ENCODE measurements at regions not wholly inside any gene's neighbourhood (a gene's known extent, or its start where the extent isn't known, plus 50 kb on each side); places are given as distances from the start of the nearest gene placed in this dataset.

DNA sequence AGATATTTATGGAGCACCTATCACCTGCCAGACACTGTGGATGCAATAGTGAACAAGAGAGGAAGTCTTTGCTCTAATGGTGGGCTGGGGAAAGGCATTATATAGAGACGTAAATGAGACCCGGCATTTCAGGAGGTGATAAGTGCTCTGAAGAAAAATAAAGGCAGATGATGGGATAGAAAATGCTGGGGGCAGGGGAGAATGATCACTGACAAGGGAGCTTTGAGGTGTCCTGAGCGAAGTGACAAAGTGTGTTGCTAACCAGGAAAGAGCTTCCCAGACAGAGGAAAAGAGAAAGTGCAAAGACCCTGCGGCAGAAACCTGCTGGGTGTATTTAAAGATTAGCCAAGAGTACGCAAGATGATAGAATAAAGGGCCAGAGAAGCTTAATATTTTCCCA, 1096.1 kb downstream of the BCL11B start:
- TF ChIP-seq ZBTB8A (tag by site-specific recombination; IDR thresholded peaks at IDR 0.05) (no peak), ZNF768 (tag by site-specific recombination; IDR thresholded peaks at IDR 0.05) (no peak), ZNF184 (tag by site-specific recombination; IDR thresholded peaks at IDR 0.05) (no peak), ZNF76 (tag by site-specific recombination; IDR thresholded peaks at IDR 0.05; ENCODE audit: borderline replicate concordance, low read depth) (no peak), SCRT1 (tag by site-specific recombination; IDR thresholded peaks at IDR 0.05; ENCODE audit: borderline replicate concordance) (no peak), ZNF274 (IDR thresholded peaks at IDR 0.05; ENCODE audit: low read length) (no peak), ZNF274 (tag by site-specific recombination; IDR thresholded peaks at IDR 0.05; ENCODE audit: borderline replicate concordance) (no peak), ZSCAN30 (tag by site-specific recombination; IDR thresholded peaks at IDR 0.05) (no peak), REPIN1 (tag by site-specific recombination; IDR thresholded peaks at IDR 0.05; ENCODE audit: low read depth) (no peak)
- TF ChIP-seq, protein P1, sequence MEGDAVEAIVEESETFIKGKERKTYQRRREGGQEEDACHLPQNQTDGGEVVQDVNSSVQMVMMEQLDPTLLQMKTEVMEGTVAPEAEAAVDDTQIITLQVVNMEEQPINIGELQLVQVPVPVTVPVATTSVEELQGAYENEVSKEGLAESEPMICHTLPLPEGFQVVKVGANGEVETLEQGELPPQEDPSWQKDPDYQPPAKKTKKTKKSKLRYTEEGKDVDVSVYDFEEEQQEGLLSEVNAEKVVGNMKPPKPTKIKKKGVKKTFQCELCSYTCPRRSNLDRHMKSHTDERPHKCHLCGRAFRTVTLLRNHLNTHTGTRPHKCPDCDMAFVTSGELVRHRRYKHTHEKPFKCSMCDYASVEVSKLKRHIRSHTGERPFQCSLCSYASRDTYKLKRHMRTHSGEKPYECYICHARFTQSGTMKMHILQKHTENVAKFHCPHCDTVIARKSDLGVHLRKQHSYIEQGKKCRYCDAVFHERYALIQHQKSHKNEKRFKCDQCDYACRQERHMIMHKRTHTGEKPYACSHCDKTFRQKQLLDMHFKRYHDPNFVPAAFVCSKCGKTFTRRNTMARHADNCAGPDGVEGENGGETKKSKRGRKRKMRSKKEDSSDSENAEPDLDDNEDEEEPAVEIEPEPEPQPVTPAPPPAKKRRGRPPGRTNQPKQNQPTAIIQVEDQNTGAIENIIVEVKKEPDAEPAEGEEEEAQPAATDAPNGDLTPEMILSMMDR (tag by site-specific recombination; IDR thresholded peaks at IDR 0.05): no peak
- TF ChIP-seq, protein P2, sequence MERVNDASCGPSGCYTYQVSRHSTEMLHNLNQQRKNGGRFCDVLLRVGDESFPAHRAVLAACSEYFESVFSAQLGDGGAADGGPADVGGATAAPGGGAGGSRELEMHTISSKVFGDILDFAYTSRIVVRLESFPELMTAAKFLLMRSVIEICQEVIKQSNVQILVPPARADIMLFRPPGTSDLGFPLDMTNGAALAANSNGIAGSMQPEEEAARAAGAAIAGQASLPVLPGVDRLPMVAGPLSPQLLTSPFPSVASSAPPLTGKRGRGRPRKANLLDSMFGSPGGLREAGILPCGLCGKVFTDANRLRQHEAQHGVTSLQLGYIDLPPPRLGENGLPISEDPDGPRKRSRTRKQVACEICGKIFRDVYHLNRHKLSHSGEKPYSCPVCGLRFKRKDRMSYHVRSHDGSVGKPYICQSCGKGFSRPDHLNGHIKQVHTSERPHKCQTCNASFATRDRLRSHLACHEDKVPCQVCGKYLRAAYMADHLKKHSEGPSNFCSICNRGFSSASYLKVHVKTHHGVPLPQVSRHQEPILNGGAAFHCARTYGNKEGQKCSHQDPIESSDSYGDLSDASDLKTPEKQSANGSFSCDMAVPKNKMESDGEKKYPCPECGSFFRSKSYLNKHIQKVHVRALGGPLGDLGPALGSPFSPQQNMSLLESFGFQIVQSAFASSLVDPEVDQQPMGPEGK (tag by site-specific recombination; IDR thresholded peaks at IDR 0.05): no peak
- TF ChIP-seq, protein P3, sequence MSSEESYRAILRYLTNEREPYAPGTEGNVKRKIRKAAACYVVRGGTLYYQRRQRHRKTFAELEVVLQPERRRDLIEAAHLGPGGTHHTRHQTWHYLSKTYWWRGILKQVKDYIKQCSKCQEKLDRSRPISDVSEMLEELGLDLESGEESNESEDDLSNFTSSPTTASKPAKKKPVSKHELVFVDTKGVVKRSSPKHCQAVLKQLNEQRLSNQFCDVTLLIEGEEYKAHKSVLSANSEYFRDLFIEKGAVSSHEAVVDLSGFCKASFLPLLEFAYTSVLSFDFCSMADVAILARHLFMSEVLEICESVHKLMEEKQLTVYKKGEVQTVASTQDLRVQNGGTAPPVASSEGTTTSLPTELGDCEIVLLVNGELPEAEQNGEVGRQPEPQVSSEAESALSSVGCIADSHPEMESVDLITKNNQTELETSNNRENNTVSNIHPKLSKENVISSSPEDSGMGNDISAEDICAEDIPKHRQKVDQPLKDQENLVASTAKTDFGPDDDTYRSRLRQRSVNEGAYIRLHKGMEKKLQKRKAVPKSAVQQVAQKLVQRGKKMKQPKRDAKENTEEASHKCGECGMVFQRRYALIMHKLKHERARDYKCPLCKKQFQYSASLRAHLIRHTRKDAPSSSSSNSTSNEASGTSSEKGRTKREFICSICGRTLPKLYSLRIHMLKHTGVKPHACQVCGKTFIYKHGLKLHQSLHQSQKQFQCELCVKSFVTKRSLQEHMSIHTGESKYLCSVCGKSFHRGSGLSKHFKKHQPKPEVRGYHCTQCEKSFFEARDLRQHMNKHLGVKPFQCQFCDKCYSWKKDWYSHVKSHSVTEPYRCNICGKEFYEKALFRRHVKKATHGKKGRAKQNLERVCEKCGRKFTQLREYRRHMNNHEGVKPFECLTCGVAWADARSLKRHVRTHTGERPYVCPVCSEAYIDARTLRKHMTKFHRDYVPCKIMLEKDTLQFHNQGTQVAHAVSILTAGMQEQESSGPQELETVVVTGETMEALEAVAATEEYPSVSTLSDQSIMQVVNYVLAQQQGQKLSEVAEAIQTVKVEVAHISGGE (tag by site-specific recombination; conservative IDR thresholded peaks at IDR 0.05; ENCODE audit: low read depth): no peak
